Keratinocyte (primary cell): ENCODE measurements at regions not wholly inside any gene's neighbourhood (a gene's known extent, or its start where the extent isn't known, plus 50 kb on each side); places are given as distances from the start of the nearest gene placed in this dataset.
"Not testable (repeated sequence)": the region's sequence is repeated elsewhere in the genome, so short reads cannot be mapped to it uniquely, and the experiment has no call there.

Experiments
- DNase-seq: peaks from one replicate; pipeline ENCODE4 v3.0.0-alpha.2; 2011; ENCODE audit warnings: low read depth, missing footprints, low spot score
- FAIRE-seq: peaks from 2 replicates; lab custom pipeline; 2011; peaks lifted over from hg19 to GRCh38; lab: Jason Lieb, UNC
- H2AFZ ChIP-seq: 2 replicates; pipeline ENCODE4 v1.6.0; 2012; ENCODE audit warnings: low read length, control low read depth, inconsistent platforms; ENCODE audit not compliant: control insufficient read depth
- H3K27ac ChIP-seq: 2 replicates; pipeline ENCODE4 v1.5.1; 2011; ENCODE audit warnings: low read length; ENCODE audit not compliant: control insufficient read depth, insufficient read depth
- H3K27me3 ChIP-seq: 3 replicates; pipeline ENCODE4 v1.6.0; 2011; ENCODE audit warnings: low read length; ENCODE audit not compliant: control insufficient read depth, insufficient read depth; ENCODE audit errors: extremely low read depth
- H3K36me3 ChIP-seq, 2 experiments: 2 replicates in 1 of 2; 3 replicates in 1 of 2; pipeline ENCODE4 v1.5.1; 2011; ENCODE audit warnings: low read length in 2 of 2, mild to moderate bottlenecking in 1 of 2; ENCODE audit not compliant: control insufficient read depth in 2 of 2, insufficient read depth in 2 of 2; ENCODE audit errors: extremely low read depth in 1 of 2
- H3K4me1 ChIP-seq: 3 replicates; pipeline ENCODE4 v1.5.1; 2011; ENCODE audit warnings: low read length; ENCODE audit not compliant: control insufficient read depth, insufficient read depth; ENCODE audit errors: extremely low read depth
- H3K4me2 ChIP-seq: 3 replicates; pipeline ENCODE4 v1.6.0; 2011; ENCODE audit warnings: low read depth, low read length; ENCODE audit not compliant: control insufficient read depth, insufficient read depth; ENCODE audit errors: extremely low read depth
- H3K4me3 ChIP-seq, 3 experiments: fragments of 200-600 bp in 1 of 3; sonication (generic) in 1 of 3; 2 replicates in 2 of 3; 3 replicates in 1 of 3; pipeline ENCODE4 v1.5.1; 2011 to 2016; ENCODE audit warnings: low read length in 3 of 3, mild to moderate bottlenecking in 3 of 3, control low read depth in 2 of 3, inconsistent platforms in 1 of 3, low read depth in 1 of 3, mixed read lengths in 1 of 3, mixed run types in 1 of 3, moderate library complexity in 1 of 3; ENCODE audit not compliant: control insufficient read depth in 2 of 3, insufficient read depth in 2 of 3; ENCODE audit errors: extremely low read depth in 1 of 3
- H3K79me2 ChIP-seq: 2 replicates; pipeline ENCODE4 v1.6.0; 2012; ENCODE audit warnings: low read length; ENCODE audit not compliant: control insufficient read depth, insufficient read depth
- H3K9ac ChIP-seq: 3 replicates; pipeline ENCODE4 v1.6.0; 2011; ENCODE audit warnings: low read length; ENCODE audit not compliant: control insufficient read depth, insufficient read depth; ENCODE audit errors: extremely low read depth
- H3K9me1 ChIP-seq: 3 replicates; pipeline ENCODE4 v1.6.0; 2011; ENCODE audit warnings: low read length; ENCODE audit not compliant: control insufficient read depth, insufficient read depth; ENCODE audit errors: extremely low read depth
- H3K9me3 ChIP-seq: 2 replicates; pipeline ENCODE4 v1.5.1; 2012; ENCODE audit warnings: low read depth, low read length; ENCODE audit not compliant: control insufficient read depth
- H4K20me1 ChIP-seq: 3 replicates; pipeline ENCODE4 v1.6.0; 2011; ENCODE audit warnings: low read length; ENCODE audit not compliant: control insufficient read depth, insufficient read depth; ENCODE audit errors: extremely low read depth
- CTCF ChIP-seq, 3 experiments: IDR thresholded peaks in 1 of 3; conservative IDR thresholded peaks in 1 of 3; optimal IDR thresholded peaks in 1 of 3; 2 replicates in 2 of 3; 3 replicates in 1 of 3; pipeline versions ENCODE3 to v1.5.1; 2011; ENCODE audit warnings: low read length in 3 of 3, mild to moderate bottlenecking in 3 of 3, moderate library complexity in 2 of 3, control low read depth in 1 of 3, inconsistent platforms in 1 of 3; ENCODE audit not compliant: insufficient read depth in 2 of 3; ENCODE audit errors: extremely low read depth in 1 of 3
- EZH2 ChIP-seq: IDR thresholded peaks from one replicate; pipeline ENCODE4 v1.6.1; 2012; ENCODE audit warnings: inconsistent platforms, mild to moderate bottlenecking, low read length, moderate library complexity
- dilution Hi-C: fragments of 300-500 bp; cut with MboI; formaldehyde crosslinking; loops from one replicate; pipeline ENCODE4 v1.7.0; 2020; ENCODE audit warnings: low sequenced_read_pairs; ENCODE audit not compliant: extremely low pct_ligation_motif_present

GRCh38 chr3:182424006-182424405 lies 369.3 kb upstream of the ATP11B start:
- no peak for FAIRE-seq
- DNase-seq, result no peak
- TF ChIP-seq CTCF (optimal IDR thresholded peaks at IDR 0.05 in 1 of 3, IDR thresholded peaks at IDR 0.05 in 1 of 3, conservative IDR thresholded peaks at IDR 0.05 in 1 of 3; ENCODE audit: extremely low read depth in 1 of 3, insufficient read depth in 2 of 3, low read length in 3 of 3) (no peak), EZH2 (no peak)
- dilution Hi-C loops, result no loop called here
- Histone ChIP-seq H3K9ac (no peak overlapping the region), H3K4me1 (no peaks in the 10 kb centered on the region), H3K27ac (no peak overlapping the region), H3K36me3 (no peaks in the 10 kb centered on the region), H4K20me1 (no peaks in the 10 kb centered on the region), H3K4me2 (no peak overlapping the region), H2AFZ (no peak overlapping the region), H3K79me2 (no peaks in the 10 kb centered on the region), H3K27me3 (no peaks in the 10 kb centered on the region), H3K9me1 (no peaks in the 10 kb centered on the region), H3K4me3 (no peak overlapping the region), H3K9me3 (no peaks in the 10 kb centered on the region)

GRCh38 chr3:182425926-182426718 lies 367.2 kb upstream of the ATP11B start:
- not testable (repeated sequence) for DNase-seq, H2AFZ ChIP-seq, H3K4me3 ChIP-seq

GRCh38 chr3:182431972-182432371 lies 361.3 kb upstream of the ATP11B start:
- H3K4me1 ChIP-seq, DNase-seq, H3K9ac ChIP-seq, H3K27me3 ChIP-seq, H4K20me1 ChIP-seq, FAIRE-seq, H3K9me3 ChIP-seq, H3K4me2 ChIP-seq, H3K27ac ChIP-seq, dilution Hi-C loops, H2AFZ ChIP-seq, H3K79me2 ChIP-seq, H3K9me1 ChIP-seq, H3K36me3 ChIP-seq, H3K4me3 ChIP-seq: not testable (repeated sequence)

More at GRCh38 chr3:182425926-182426718, 367.2 kb upstream of the ATP11B start:
- H3K79me2 ChIP-seq, FAIRE-seq, H3K9ac ChIP-seq, H3K4me2 ChIP-seq, dilution Hi-C loops, H4K20me1 ChIP-seq, H3K9me1 ChIP-seq, H3K9me3 ChIP-seq, H3K36me3 ChIP-seq, H3K4me1 ChIP-seq, H3K27ac ChIP-seq, H3K27me3 ChIP-seq: not testable (repeated sequence)
